GM19043 (cell line): ENCODE measurements at regions not wholly inside any gene's neighbourhood (a gene's known extent, or its start where the extent isn't known, plus 50 kb on each side); places are given as distances from the start of the nearest gene placed in this dataset.
"Not testable (repeated sequence)": the region's sequence is repeated elsewhere in the genome, so short reads cannot be mapped to it uniquely, and the experiment has no call there.

Experiments used
- ATAC-seq: cut with Tn5 transposase; IDR thresholded peaks from one replicate; pipeline ENCODE4 v1.9.1; 2021; ENCODE audit warnings: low read depth; ENCODE audit not compliant: unreplicated experiment

- not testable (repeated sequence) for ATAC-seq
Observed at GRCh38 chr18:53821141-53821540, 403.3 kb downstream of the MBD2 start.

GRCh38 chr18:53819671-53820070 is 404.8 kb downstream of the MBD2 start:
- ATAC-seq: no peak

- ATAC-seq: no peak
Observed at GRCh38 chr18:53819174-53819573, 405.3 kb downstream of the MBD2 start.

GRCh38 chr18:53817976-53818950 is 406.2 kb downstream of the MBD2 start:
- ATAC-seq: no peak

- no peak for ATAC-seq
Observed at GRCh38 chr18:53800171-53800570, 424.3 kb downstream of the MBD2 start.

GRCh38 chr18:53799134-53799533 is 425.3 kb downstream of the MBD2 start:
- no peak for ATAC-seq

- no peak for ATAC-seq
Observed at GRCh38 chr18:53798516-53798915, 426.0 kb downstream of the MBD2 start.

- ATAC-seq: no peak
Observed at GRCh38 chr18:53797998-53798495, 426.4 kb downstream of the MBD2 start.

GRCh38 chr18:53796040-53796729 is 428.3 kb downstream of the MBD2 start:
- no peak for ATAC-seq

GRCh38 chr18:53795610-53796009 is 428.9 kb downstream of the MBD2 start:
- no peak for ATAC-seq

- no peak for ATAC-seq
Observed at GRCh38 chr18:53795061-53795460, 429.4 kb downstream of the MBD2 start.

GRCh38 chr18:53792762-53793161 is 431.7 kb downstream of the MBD2 start:
- ATAC-seq: no peak

- ATAC-seq: no peak
Observed at GRCh38 chr18:53790786-53791185, 433.7 kb downstream of the MBD2 start.

- ATAC-seq: no peak
Observed at GRCh38 chr18:53789376-53790247, 434.9 kb downstream of the MBD2 start.

- ATAC-seq: no peak
Observed at GRCh38 chr18:53785811-53786210, 438.7 kb downstream of the MBD2 start.

- ATAC-seq: no peak
Observed at GRCh38 chr18:53784253-53784652, 440.2 kb downstream of the MBD2 start.

- ATAC-seq: no peak
Observed at GRCh38 chr18:53780666-53781065, 443.8 kb downstream of the MBD2 start.

- ATAC-seq: no peak
Observed at GRCh38 chr18:53772293-53772692, 452.2 kb downstream of the MBD2 start.

- no peak for ATAC-seq
Observed at GRCh38 chr18:53771664-53772063, 452.8 kb downstream of the MBD2 start.

GRCh38 chr18:53765211-53765610 is 459.3 kb downstream of the MBD2 start:
- no peak for ATAC-seq

GRCh38 chr18:53764086-53764485 is 460.4 kb downstream of the MBD2 start:
- ATAC-seq: no peak
